Adrenal gland (tissue), 9 donors: ENCODE measurements at regions not wholly inside any gene's neighbourhood (a gene's known extent, or its start where the extent isn't known, plus 50 kb on each side); places are given as distances from the start of the nearest gene placed in this dataset.
"Not testable (repeated sequence)": the region's sequence is repeated elsewhere in the genome, so short reads cannot be mapped to it uniquely, and the experiment has no call there.

ENCODE experiments used
- DNase-seq, 7 donors: peaks; one replicate each; pipeline ENCODE4 v3.0.0-alpha.2; 2019 to 2020
- H3K27ac ChIP-seq, 5 donors: fragments of 200-600 bp; sonication (generic) in 4 of 5; 1 replicate in 3 of 5; 2 replicates in 2 of 5; pipeline versions ENCODE4 v1.5.1 to v1.8.0; 2016 to 2020; ENCODE audit warnings: mild to moderate bottlenecking in 1 of 5
- H3K27me3 ChIP-seq: fragments of 200-600 bp; 2 replicates; pipeline ENCODE4 v1.8.0; 2021
- H3K36me3 ChIP-seq, 2 donors: fragments of 200-600 bp; replicated peaks in 1 of 2; 1 replicate in 1 of 2; 2 replicates in 1 of 2; pipeline versions ENCODE4 v1.5.1 to v1.8.0; 2018 to 2022
- H3K4me1 ChIP-seq, 2 donors: fragments of 200-600 bp; replicated peaks in 1 of 2; 1 replicate in 1 of 2; 2 replicates in 1 of 2; pipeline versions ENCODE4 v1.5.1 to v1.8.0; 2018 to 2021
- H3K4me3 ChIP-seq, 4 donors: fragments of 200-600 bp; sonication (generic) in 3 of 4; one replicate each; pipeline ENCODE4 v1.5.1; 2016 to 2018
- H3K9me3 ChIP-seq, 3 donors: fragments of 200-600 bp; sonication (generic) in 1 of 3; replicated peaks in 1 of 3; 1 replicate in 2 of 3; 2 replicates in 1 of 3; pipeline versions ENCODE4 v1.5.1 to v1.8.0; 2016 to 2021
- POLR2A ChIP-seq, 2 donors: fragments of 450-650 bp; IDR thresholded peaks; one replicate each; pipeline ENCODE4 v1.6.1; 2017; ENCODE audit warnings: antibody characterized with exemption in 2 of 2, mild to moderate bottlenecking in 2 of 2, moderate library complexity in 1 of 2
- WGBS, 4 donors: extraction: QIAGEN DNeasy Blood & Tissue Kit in 2 of 4; methylation state at CpG; one replicate each; pipeline versions ENCODE4 v1.1.5 to v1.1.7; 2013 to 2017; 5-methylcytosine and 5-hydroxymethylcytosine counted together
- intact Hi-C, 2 donors: fragments of 100-400 bp; cut with DNase I; formaldehyde crosslinking; loops; one replicate each; pipeline versions ENCODE4 v1.14.1 to v1.15.0; 2022 to 2023
- TF ChIP-seq, protein P1 (sequence below), 6 experiments: fragments of 450-650 bp in 4 of 6; fragments of 200-600 bp in 2 of 6; sonication (generic) in 1 of 6; IDR thresholded peaks; 1 replicate in 5 of 6; 2 replicates in 1 of 6; pipeline versions ENCODE4 v1.5.1 to v1.8.0; 2016 to 2021; ENCODE audit warnings: antibody characterized with exemption in 6 of 6, mild to moderate bottlenecking in 2 of 6, moderate library complexity in 1 of 6
- donor health status: healthy with polysubstance abuse.
- donor health status: Bipolar disorder and iron deficiency.
- donor health status: DM: yes; HTN: yes; CAD: no.
- donor health status: DM: no; HTN: no; CAD: no.
- donor health status: DM: no; HTN: no; CAD: no.

GRCh38 chr11:107259811-107260221, 197.8 kb downstream of the CWF19L2 start:
- H3K27me3 ChIP-seq: no peaks in the 10 kb centered on the region
- DNase-seq: peak in 3 of 7 donors; percentile 19 to 35 (median 34)
- H3K36me3 ChIP-seq: no peaks in the 10 kb centered on the region
- H3K27ac ChIP-seq: no peak overlapping the region
- H3K4me1 ChIP-seq: no peaks in the 10 kb centered on the region
- WGBS, 4 donors: 44 to 53% (median 46%) methylated on average over 7 of the region's 7 CpGs
- no peak for TF ChIP-seq POLR2A (IDR thresholded peaks at IDR 0.05)
- TF ChIP-seq, protein P1, sequence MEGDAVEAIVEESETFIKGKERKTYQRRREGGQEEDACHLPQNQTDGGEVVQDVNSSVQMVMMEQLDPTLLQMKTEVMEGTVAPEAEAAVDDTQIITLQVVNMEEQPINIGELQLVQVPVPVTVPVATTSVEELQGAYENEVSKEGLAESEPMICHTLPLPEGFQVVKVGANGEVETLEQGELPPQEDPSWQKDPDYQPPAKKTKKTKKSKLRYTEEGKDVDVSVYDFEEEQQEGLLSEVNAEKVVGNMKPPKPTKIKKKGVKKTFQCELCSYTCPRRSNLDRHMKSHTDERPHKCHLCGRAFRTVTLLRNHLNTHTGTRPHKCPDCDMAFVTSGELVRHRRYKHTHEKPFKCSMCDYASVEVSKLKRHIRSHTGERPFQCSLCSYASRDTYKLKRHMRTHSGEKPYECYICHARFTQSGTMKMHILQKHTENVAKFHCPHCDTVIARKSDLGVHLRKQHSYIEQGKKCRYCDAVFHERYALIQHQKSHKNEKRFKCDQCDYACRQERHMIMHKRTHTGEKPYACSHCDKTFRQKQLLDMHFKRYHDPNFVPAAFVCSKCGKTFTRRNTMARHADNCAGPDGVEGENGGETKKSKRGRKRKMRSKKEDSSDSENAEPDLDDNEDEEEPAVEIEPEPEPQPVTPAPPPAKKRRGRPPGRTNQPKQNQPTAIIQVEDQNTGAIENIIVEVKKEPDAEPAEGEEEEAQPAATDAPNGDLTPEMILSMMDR (IDR thresholded peaks at IDR 0.05): no peak
- intact Hi-C loops: no loop called here
- H3K4me3 ChIP-seq: no peak overlapping the region
- no peaks in the 10 kb centered on the region for H3K9me3 ChIP-seq

GRCh38 chr11:107257710-107258109, 199.9 kb downstream of the CWF19L2 start:
- TF ChIP-seq POLR2A (IDR thresholded peaks at IDR 0.05): no peak
- TF ChIP-seq, protein P1 (IDR thresholded peaks at IDR 0.05): no peak
- no peaks in the 10 kb centered on the region for H3K27me3 ChIP-seq
- no peaks in the 10 kb centered on the region for H3K4me1 ChIP-seq
- H3K4me3 ChIP-seq: no peak overlapping the region
- intact Hi-C loops: no loop called here
- WGBS, 4 donors: 94% methylated on average over 7 of the region's 7 CpGs
- H3K9me3 ChIP-seq: no peaks in the 10 kb centered on the region
- no peak for DNase-seq
- H3K36me3 ChIP-seq: no peaks in the 10 kb centered on the region
- no peak overlapping the region for H3K27ac ChIP-seq

- H3K27me3 ChIP-seq, H3K4me1 ChIP-seq, H3K4me3 ChIP-seq, intact Hi-C loops, H3K9me3 ChIP-seq, H3K36me3 ChIP-seq, DNase-seq, H3K27ac ChIP-seq: not testable (repeated sequence)
- WGBS, 4 donors: 86 to 91% (median 88%) methylated on average over 8 of the region's 8 CpGs
Observed at GRCh38 chr11:107253661-107254060, 204.0 kb downstream of the CWF19L2 start.

GRCh38 chr11:107252429-107253161, 205.0 kb downstream of the CWF19L2 start:
- no peak overlapping the region for H3K4me3 ChIP-seq
- no peak for TF ChIP-seq POLR2A (IDR thresholded peaks at IDR 0.05)
- TF ChIP-seq, protein P1 (IDR thresholded peaks at IDR 0.05): no peak
- no peak for DNase-seq
- intact Hi-C loops: no loop called here
- WGBS, 4 donors: 78 to 91% (median 86%) methylated on average over 8 of the region's 8 CpGs
- H3K27ac ChIP-seq: no peak overlapping the region
- no peaks in the 10 kb centered on the region for H3K36me3 ChIP-seq
- no peaks in the 10 kb centered on the region for H3K27me3 ChIP-seq
- no peaks in the 10 kb centered on the region for H3K4me1 ChIP-seq
- no peaks in the 10 kb centered on the region for H3K9me3 ChIP-seq

DNA sequence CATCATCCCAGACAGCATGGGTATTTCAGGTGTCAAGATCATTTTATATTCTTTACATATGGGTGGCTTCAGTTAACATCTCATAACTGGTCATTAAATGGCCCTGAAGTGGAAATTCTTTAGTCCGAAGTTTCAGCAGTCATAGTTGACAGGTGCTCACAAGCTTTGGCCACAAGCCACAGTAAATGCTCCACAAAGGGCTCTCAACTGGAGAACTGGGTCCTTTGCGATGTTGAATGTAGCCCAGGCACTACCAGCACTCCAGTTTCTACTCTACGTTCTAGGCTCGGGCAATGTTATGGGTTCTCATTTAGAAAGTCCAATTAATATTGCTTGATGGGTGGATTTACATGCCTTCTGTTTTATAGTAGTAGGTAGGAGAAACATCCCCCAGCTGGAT, 206.3 kb downstream of the CWF19L2 start:
- 91 to 97% (median 95%) methylated on average over 4 of the region's 4 CpGs for WGBS, 4 donors
- TF ChIP-seq POLR2A (IDR thresholded peaks at IDR 0.05): no peak
- TF ChIP-seq, protein P1 (IDR thresholded peaks at IDR 0.05): no peak
- DNase-seq: no peak
- Histone ChIP-seq H3K4me1 (no peaks in the 10 kb centered on the region), H3K4me3 (no peak overlapping the region), H3K27me3 (no peaks in the 10 kb centered on the region), H3K27ac (no peak overlapping the region), H3K36me3 (no peaks in the 10 kb centered on the region), H3K9me3 (no peaks in the 10 kb centered on the region)
- intact Hi-C loops: no loop called here
